Stimulated activated CD8-positive, alpha-beta memory T cell treated with anti-CD3 and anti-CD28 coated beads, Interleukin-12 subunit alpha, Interleukin-12 subunit beta, amount 100 ng/mL, for 24 hours (primary cell): ENCODE measurements at regions not wholly inside any gene's neighbourhood (a gene's known extent, or its start where the extent isn't known, plus 50 kb on each side); places are given as distances from the start of the nearest gene placed in this dataset.
"Not testable (repeated sequence)": the region's sequence is repeated elsewhere in the genome, so short reads cannot be mapped to it uniquely, and the experiment has no call there.

Experiments
- DNase-seq: peaks from one replicate; pipeline ENCODE4 v3.0.0-alpha.2; 2020; ENCODE audit errors: extremely low read depth

- no peak for DNase-seq
These were observed 215.2 kb upstream of the NOCT start for GRCh38 chr4:138800421-138800820.

- DNase-seq = no peak
These were observed 217.2 kb upstream of the NOCT start for GRCh38 chr4:138798404-138798803.

- no peak for DNase-seq
These were observed 217.9 kb upstream of the NOCT start for GRCh38 chr4:138797646-138798045.

GRCh38 chr4:138796761-138797160 lies 218.8 kb upstream of the NOCT start:
- no peak for DNase-seq

- no peak for DNase-seq
These were observed 224.8 kb upstream of the NOCT start for GRCh38 chr4:138790706-138791340.

GRCh38 chr4:138789796-138790195 lies 225.8 kb upstream of the NOCT start:
- no peak for DNase-seq

GRCh38 chr4:138788857-138789256 lies 226.7 kb upstream of the NOCT start:
- no peak for DNase-seq

GRCh38 chr4:138788267-138788790 lies 227.3 kb upstream of the NOCT start:
- DNase-seq = no peak

GRCh38 chr4:138779761-138780160 lies 235.8 kb upstream of the NOCT start:
- not testable (repeated sequence) for DNase-seq

GRCh38 chr4:138775890-138776289 lies 239.7 kb upstream of the NOCT start:
- no peak for DNase-seq

GRCh38 chr4:138775489-138775888 lies 240.1 kb upstream of the NOCT start:
- DNase-seq = no peak

GRCh38 chr4:138774940-138775339 lies 240.6 kb upstream of the NOCT start:
- DNase-seq = no peak

- DNase-seq = not testable (repeated sequence)
These were observed 241.5 kb upstream of the NOCT start for GRCh38 chr4:138774125-138774524.

- no peak for DNase-seq
These were observed 242.3 kb upstream of the NOCT start for GRCh38 chr4:138773321-138773720.

GRCh38 chr4:138772366-138772765 lies 243.2 kb upstream of the NOCT start:
- no peak for DNase-seq

- no peak for DNase-seq
These were observed 244.8 kb upstream of the NOCT start for GRCh38 chr4:138770818-138771217.

- DNase-seq = no peak
These were observed 249.2 kb upstream of the NOCT start for GRCh38 chr4:138766332-138766731.

GRCh38 chr4:138765442-138765841 lies 250.1 kb upstream of the NOCT start:
- DNase-seq = no peak

- no peak for DNase-seq
These were observed 253.9 kb upstream of the NOCT start for GRCh38 chr4:138761638-138762220.

GRCh38 chr4:138759554-138759902 lies 256.1 kb upstream of the NOCT start:
- no peak for DNase-seq

- DNase-seq = no peak
These were observed 256.6 kb upstream of the NOCT start for GRCh38 chr4:138758876-138759553.

GRCh38 chr4:138758196-138758595 lies 257.4 kb upstream of the NOCT start:
- no peak for DNase-seq

- no peak for DNase-seq
These were observed 258.1 kb upstream of the NOCT start for GRCh38 chr4:138757432-138757831.
